ENCODE measurements at regions not wholly inside any gene's neighbourhood (a gene's known extent, or its start where the extent isn't known, plus 50 kb on each side); places are given as distances from the start of the nearest gene placed in this dataset.

- TF ChIP-seq CTCF (IDR thresholded peaks at IDR 0.05) (no peak), POLR2A (IDR thresholded peaks at IDR 0.05) (no peak)
Observed at GRCh38 chr2:150219861-150220260, 267.6 kb downstream of the RND3 start.

Measured in esophagus squamous epithelium (tissue), 4 donors.